ENCODE measurements at regions not wholly inside any gene's neighbourhood (a gene's known extent, or its start where the extent isn't known, plus 50 kb on each side); places are given as distances from the start of the nearest gene placed in this dataset.
"Not testable (repeated sequence)": the region's sequence is repeated elsewhere in the genome, so short reads cannot be mapped to it uniquely, and the experiment has no call there.

DNA sequence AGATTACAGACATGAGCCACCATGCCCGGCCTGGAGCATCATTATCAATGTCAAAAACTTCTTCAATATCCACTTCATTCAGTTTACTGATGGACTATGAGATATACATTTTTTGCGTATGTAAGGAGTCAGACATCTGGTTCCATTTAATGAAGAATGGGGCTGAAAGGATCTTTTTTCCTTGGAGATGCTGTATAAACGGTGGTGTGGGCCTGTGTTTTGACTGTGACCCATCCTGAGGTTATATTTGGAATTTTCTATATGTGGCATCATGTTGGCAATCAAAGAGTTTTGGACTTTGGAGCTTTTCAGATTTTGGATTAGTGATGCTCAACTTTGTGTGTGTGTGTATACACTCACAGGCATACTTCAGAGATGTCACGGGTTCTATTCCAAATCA, 85.7 kb upstream of the FBXL17 start:
- ATAC-seq (no peak), DNase-seq (no peak)
- Histone ChIP-seq H3K36me3 (no peaks in the 10 kb centered on the region), H3K4me1 (no peaks in the 10 kb centered on the region), H3K9me3 (no peaks in the 10 kb centered on the region), H3K27ac (no peak overlapping the region), H3K27me3 (no peaks in the 10 kb centered on the region), H3K4me3 (no peak overlapping the region)
- intact Hi-C loops (cut with DNase I), result no loop called here
- TF ChIP-seq CTCF (IDR thresholded peaks at IDR 0.05), result no peak

DNA sequence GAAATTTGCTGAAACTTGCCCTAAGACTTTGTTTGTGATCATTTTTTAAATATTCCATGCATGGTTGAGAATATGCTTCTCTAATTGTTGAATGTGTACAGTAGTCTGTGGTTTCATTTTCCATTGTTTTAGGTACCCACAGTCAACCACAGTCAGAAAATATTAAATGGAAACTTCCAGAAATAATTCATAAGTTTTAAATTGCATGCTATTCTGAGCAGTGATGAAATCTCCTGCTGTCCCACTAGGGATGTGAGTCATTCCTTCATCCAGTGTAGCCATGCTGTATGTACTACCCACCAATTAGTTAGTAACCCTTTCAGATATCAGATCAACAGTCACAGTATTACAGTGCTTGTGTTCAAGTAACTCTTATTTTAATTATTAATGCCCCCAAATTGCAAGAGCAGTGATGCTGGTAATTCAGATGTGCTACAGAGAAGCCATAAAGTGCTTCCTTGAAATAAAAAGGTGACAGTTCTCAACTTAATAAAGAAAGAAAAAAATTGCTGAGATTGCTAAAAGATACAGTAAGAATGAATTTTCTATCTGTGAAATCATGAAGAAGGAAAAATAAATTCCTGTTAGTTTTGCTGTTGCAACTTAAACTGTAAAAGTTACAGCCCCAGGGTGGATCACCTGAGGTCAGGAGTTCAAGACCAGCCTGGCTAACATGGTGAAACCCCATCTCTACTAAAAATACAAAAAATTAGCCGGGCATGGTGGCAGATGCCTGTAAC, 79.9 kb upstream of the FBXL17 start:
- ATAC-seq, result no peak
- DNase-seq, result no peak
- Histone ChIP-seq H3K9me3 (no peaks in the 10 kb centered on the region), H3K27me3 (no peaks in the 10 kb centered on the region), H3K4me1 (no peaks in the 10 kb centered on the region), H3K4me3 (no peak overlapping the region), H3K36me3 (no peaks in the 10 kb centered on the region), H3K27ac (no peak overlapping the region)
- intact Hi-C loops (cut with DNase I), result no loop called here
- no peak for TF ChIP-seq CTCF (IDR thresholded peaks at IDR 0.05)

- Histone ChIP-seq H3K27ac (no peak overlapping the region), H3K4me1 (no peaks in the 10 kb centered on the region), H3K27me3 (no peaks in the 10 kb centered on the region), H3K9me3 (no peaks in the 10 kb centered on the region), H3K4me3 (no peak overlapping the region), H3K36me3 (no peaks in the 10 kb centered on the region)
- no peak for DNase-seq
- no peak for TF ChIP-seq CTCF (IDR thresholded peaks at IDR 0.05)
- no peak for ATAC-seq
- intact Hi-C loops (cut with DNase I), result no loop called here
Observed at GRCh38 chr5:108459769-108460168, 77.9 kb upstream of the FBXL17 start.

DNA sequence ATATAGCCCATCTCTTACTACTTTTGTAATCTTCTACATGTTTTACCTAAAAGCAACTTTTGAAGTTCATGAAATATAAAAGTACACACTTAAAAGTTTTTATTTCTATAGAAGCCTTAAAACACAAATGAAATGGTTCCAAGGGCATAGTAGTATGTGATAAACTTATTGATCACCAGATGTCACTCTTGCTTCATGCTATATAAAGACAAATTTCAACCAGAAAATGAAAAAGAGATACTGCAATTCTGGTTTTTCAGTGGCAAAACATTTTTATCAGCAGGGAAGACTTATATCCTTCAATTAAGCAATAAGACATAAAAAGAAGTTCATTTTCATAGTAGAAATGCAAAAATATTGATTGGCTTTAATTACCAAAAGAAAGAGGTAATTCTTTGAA, 69.4 kb upstream of the FBXL17 start:
- H3K36me3 ChIP-seq, result no peaks in the 10 kb centered on the region
- H3K27ac ChIP-seq, result no peak overlapping the region
- H3K4me3 ChIP-seq, result no peak overlapping the region
- TF ChIP-seq CTCF (IDR thresholded peaks at IDR 0.05), result no peak
- no peaks in the 10 kb centered on the region for H3K4me1 ChIP-seq
- DNase-seq (no peak), ATAC-seq (no peak)
- intact Hi-C loops (cut with DNase I), result no loop called here
- H3K9me3 ChIP-seq, result no peaks in the 10 kb centered on the region
- H3K27me3 ChIP-seq, result no peaks in the 10 kb centered on the region

DNA sequence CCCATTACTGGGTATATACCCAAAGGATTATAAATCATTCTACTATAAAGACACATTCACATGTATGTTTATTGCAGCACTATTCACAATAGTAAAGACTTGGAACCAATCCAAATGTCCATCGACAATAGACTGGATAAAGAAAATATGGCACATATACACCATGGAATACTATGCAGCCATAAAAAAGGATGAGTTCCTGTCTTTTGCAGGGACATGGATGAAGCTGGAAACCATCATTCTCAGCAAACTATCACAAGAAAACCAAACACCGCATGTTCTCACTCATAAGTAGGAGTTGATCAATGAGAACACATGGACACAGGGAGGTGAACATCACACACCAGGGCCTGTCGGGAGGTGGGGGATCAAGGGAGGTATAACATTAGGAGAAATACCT, 62.2 kb upstream of the FBXL17 start:
- ATAC-seq; H3K27me3 ChIP-seq; H3K27ac ChIP-seq; H3K36me3 ChIP-seq; DNase-seq; H3K4me3 ChIP-seq; intact Hi-C loops (cut with DNase I); H3K4me1 ChIP-seq; H3K9me3 ChIP-seq: not testable (repeated sequence)

GRCh38 chr5:108442063-108442651, 60.3 kb upstream of the FBXL17 start:
- DNase-seq; H3K27me3 ChIP-seq; H3K36me3 ChIP-seq; H3K27ac ChIP-seq; ATAC-seq; intact Hi-C loops (cut with DNase I); H3K4me3 ChIP-seq; H3K9me3 ChIP-seq; H3K4me1 ChIP-seq: not testable (repeated sequence)

All from upper lobe of right lung (tissue), 1 donor.